GM21381 (cell line): ENCODE measurements at regions not wholly inside any gene's neighbourhood (a gene's known extent, or its start where the extent isn't known, plus 50 kb on each side); places are given as distances from the start of the nearest gene placed in this dataset.
"Not testable (repeated sequence)": the region's sequence is repeated elsewhere in the genome, so short reads cannot be mapped to it uniquely, and the experiment has no call there.

Experiments
- ATAC-seq: cut with Tn5 transposase; IDR thresholded peaks from one replicate; pipeline ENCODE4 v1.9.1; 2021; ENCODE audit warnings: mild to moderate bottlenecking, moderate library complexity; ENCODE audit not compliant: unreplicated experiment

DNA sequence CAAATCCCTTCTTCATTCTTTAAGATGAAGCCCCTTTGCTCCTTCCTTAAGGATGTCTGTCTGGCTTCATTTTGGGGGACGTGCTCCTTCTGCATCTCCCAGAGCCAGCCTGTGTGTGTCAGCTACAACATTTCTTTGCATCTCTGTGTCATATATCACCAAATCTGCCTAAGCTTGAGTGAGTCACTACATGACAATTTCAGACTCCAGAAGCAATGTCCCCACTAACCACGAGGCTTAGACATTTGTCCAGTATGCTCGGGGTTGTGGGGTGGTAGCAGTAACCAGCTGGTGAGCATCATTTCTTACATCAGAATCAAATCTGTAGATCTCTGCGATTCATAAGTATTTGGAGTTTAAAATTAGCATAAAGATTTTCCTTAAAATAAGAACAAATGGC, 54.1 kb upstream of the USP14 start:
- not testable (repeated sequence) for ATAC-seq

DNA sequence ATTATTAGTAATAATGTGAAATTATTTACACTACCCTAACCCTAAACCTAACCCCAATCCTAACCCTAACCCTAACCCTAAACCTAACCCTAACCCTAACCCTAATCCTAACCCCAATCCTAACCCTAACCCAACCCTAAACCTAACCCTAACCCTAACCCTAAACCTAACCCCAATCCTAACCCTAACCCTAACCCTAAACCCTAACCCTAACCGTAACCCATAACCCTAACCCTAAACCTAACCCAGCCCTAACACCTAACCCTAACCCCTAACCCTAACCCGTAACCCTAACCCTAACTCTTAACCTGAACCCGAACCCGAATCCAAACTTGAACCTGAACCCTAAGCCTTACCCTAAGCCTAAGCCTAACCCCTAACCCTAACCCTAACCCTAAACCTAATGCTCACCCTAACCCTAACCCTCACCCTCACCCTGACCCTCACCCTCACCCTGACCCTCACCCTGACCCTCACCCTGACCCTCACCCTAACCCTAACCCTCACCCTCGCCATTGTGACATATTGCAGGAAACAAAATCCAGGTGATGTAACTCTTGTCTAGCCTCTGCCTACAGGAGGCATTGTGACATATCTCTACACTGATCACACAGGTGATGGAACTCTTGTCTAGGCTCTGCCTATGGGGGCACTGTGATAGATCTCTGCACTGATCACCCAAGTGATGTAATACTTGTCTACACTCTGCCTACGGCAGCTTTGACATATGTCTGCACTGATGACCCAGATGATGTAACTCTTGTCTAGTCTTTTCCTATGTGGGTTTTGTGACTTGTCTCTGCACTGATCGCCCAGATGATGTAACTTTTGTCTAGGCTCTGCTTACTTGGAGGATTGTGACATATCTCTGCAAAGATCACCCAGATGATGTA, 53.0 kb upstream of the USP14 start:
- ATAC-seq: not testable (repeated sequence)

DNA sequence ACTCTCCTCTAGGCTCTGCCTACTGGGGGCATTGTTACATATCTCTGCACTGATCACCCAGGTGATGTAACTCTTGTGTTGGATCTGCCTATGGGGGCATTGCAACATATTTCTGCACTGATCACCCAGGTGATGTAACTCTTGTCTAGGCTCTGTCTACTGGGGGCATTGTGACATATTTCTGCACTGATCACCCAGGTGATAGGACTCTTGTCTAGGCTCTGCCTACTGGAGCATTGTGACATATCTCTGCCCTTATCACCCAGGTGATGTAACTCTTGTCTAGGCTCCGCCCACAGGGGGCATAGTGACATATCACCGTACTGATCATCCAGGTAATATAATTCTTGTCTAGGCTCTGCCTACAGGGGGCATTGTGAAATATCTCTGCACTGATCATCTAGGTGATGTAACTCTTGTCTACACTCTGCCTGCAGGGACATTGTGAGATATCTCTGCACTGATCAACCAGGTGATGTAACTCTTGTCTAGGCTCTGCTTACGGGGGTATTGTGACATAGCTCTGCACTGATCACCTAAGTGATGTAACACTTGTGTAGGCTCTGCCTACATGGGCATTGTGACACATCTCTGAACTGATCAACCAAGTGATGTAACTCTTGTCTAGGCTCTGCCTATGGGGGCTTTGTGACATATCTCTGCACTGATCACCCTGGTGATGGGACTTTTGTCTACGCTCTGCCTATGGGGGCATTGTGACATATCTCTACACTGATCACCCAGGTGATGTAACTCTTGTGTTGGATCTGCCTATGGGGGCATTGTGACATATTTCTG, 52.1 kb upstream of the USP14 start:
- ATAC-seq: not testable (repeated sequence)

DNA sequence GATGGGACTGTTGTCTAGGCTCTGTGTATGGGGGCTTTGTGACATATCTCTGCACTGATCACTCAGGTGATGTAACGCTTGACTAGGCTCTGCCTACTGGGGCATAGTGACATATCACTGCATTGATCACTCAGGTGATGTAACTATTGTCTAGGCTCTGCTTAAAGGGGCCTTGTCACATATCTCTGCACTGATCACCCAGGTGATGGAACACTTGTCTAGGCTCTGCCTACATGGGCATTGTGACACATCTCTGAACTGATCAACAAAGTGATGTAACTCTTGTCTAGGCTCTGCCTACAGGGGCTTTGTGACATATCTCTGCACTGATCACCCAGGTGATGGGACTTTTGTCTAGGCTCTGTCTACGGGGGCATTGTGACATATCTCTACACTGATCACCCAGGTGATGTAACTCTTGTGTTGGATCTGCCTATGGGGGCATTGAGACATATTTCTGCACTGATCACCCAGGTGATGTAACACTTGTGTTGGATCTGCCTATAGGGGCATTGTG, 51.4 kb upstream of the USP14 start:
- ATAC-seq: not testable (repeated sequence)

DNA sequence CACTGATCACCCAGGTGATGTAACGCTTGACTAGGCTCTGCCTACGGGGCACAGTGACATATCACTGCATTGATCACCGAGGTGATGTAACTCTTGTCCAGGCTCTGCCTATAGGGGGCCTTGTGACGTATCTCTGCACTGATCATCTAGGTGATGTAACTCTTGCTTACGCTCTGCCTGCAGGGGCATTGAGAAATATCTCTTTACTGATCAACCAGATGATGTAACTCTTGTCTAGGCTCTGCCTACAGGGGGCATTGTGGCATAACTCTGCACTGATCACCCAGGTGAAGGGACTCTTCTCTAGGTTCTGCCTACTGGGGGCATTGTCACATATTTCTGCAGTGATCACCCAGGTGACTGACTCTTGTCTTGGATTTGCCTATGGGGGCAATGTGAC, 50.9 kb upstream of the USP14 start:
- ATAC-seq: not testable (repeated sequence)

DNA sequence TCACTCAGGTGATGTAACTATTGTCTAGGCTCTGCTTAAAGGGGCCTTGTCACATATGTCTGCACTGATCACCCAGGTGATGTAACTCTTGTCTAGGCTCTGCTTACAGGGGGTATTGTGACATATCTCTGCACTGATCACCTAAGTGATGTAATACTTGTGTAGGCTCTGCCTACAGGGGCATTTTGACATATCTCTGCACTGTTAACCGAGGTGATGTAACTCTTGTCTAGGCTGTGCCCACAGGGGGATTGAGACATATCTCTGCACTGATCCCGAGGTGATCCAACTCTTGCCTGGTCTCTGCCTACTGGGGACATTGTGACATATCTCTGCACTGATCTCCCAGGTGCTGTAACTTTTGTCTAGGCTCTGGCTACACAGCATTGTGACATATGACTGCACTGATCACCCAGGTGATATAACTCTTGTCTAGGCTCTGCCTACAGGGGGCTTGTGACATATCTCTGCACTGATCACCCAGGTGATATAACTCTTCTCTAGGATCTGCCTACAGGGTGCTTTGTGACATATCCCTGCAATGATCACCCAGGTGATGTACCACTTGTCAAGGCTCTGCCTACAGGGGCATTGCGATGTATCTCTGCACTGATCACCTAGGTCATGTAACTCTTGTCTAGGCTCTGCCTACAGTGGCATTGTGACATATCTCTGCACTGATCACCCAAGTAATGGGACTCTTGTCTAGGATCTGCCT, 50.3 kb upstream of the USP14 start:
- peak; percentile 46 for ATAC-seq
